ENCODE measurements at regions not wholly inside any gene's neighbourhood (a gene's known extent, or its start where the extent isn't known, plus 50 kb on each side); places are given as distances from the start of the nearest gene placed in this dataset.

- DNase-seq (ENCODE audit: low spot score) (no peak), FAIRE-seq (no peak)
Measured at GRCh38 chr5:4665911-4666310, 474.2 kb upstream of the ADAMTS16 start.

GRCh38 chr5:4674166-4674565 is 466.0 kb upstream of the ADAMTS16 start:
- DNase-seq (ENCODE audit: low spot score) (no peak), FAIRE-seq (no peak)

DNA sequence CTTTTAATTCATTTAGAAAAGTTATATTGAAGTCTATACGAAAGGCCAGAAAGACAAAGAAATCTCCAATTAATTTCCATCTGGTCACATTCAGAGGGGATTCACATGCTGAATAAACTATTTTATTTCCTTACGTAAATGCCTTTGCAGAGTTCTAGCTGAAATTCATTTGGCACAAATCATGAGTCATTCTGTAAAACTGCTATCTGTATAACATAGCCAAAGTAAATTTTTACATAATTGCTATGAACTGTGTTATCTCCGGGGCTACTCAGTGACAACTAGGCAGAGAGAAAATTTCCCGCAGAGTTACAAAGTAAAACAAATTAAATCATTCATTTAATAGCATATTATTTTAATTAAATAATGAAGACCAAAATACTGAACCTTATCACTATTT is 463.2 kb upstream of the ADAMTS16 start:
- no peak for DNase-seq (ENCODE audit: low spot score)
- FAIRE-seq: no peak

DNA sequence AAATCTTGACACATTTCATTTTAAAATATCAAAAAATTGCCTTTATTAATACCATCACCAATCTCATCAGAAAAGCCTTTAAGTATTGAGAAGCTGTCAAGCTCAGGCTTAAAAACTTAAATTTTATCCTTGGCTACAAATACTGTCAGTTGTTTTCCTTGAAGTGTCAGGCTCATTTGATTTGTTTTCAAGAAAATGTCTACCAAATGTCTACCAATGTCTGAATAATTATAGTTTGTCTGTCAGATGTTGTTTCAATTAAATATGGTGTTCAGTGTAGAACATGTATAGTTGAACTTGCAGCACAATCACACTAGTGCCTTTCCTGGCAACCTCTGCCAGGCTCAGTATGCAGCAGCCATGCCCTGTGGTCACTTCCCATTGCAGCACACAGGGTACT is 455.2 kb upstream of the ADAMTS16 start:
- FAIRE-seq: no peak
- no peak for DNase-seq (ENCODE audit: low spot score)

DNA sequence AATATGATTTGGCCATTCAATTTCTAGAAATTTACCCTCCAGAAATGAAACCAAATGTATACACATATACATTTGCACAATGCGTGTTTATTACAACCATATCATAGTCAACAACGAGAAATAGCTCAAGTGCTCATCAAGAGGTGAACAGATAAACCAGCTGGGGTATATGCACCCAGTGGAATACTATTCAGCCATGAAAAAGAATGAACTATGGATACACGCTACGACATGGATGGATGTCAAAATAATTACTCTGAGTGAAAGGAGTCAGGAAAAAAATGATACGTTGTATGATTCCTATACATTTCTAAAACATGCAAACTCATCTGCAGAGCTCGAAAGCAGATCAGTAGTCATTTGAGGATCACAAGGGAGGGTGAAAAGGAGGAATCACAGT is 441.5 kb upstream of the ADAMTS16 start:
- DNase-seq (ENCODE audit: low spot score) (no peak), FAIRE-seq (no peak)

DNA sequence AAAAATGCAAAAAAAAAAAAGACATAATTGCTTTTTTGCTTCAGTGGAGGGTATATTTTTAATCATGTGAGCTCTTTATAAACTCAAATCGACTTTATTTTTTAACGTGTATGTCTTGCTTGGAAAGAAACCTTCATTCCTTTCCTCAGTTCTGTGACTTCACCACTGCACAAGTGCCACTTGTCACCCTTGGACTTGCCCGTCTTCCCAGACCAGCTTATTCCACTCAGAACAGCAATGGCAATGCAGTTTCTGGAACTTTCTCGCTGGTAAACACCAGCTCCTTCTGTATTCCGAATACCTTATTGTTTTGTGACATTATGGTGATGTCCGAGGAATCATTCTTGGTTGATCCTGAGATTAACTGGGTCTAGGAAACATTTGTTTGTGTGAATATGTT is 440.5 kb upstream of the ADAMTS16 start:
- DNase-seq (ENCODE audit: low spot score) (no peak), FAIRE-seq (no peak)

GRCh38 chr5:4700069-4700468 is 440.1 kb upstream of the ADAMTS16 start:
- FAIRE-seq: no peak
- DNase-seq (ENCODE audit: low spot score): peak; percentile 70

GRCh38 chr5:4700871-4701270 is 439.3 kb upstream of the ADAMTS16 start:
- FAIRE-seq (no peak), DNase-seq (ENCODE audit: low spot score) (no peak)

DNA sequence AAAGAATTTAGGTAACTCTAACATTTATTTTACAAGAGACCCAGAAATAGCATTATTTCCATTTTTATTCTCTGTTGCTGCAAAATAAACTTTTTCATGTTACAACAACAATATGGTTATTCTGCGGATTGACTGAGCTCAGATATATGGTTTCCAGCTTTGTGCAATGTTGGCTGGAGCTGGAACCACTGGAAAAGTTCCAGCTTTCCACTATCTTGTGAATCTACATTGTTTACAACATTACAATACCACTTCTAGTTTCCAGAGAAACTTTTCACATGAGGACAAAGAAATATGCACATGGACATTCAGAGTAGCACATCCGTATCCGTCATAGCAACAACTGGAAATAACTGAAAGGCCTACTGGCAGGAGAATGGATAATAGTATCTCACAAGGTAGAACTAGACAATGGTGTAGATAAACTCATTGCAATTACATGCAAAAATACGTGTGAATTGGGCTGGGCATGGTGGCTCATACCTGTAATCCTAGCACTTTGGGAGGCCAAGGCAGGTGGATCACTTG is 436.1 kb upstream of the ADAMTS16 start:
- DNase-seq (ENCODE audit: low spot score): no peak
- no peak for FAIRE-seq

DNA sequence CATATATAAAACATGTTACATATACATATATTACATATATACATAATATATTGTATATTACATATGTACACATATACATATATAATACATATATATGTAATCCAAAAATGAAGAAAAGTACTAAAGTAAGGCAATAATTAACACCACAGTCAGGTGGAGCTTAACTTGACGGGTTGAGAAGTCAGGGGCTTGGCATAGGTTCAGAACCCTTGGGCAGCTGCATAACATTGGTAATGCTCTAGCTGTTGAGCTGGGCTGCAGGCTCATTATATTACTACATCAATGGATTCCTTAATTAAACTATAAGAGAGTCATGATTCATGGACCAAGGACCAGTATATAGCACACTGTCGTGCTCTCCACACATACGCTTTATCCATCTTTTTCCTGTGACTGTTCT is 435.2 kb upstream of the ADAMTS16 start:
- FAIRE-seq: no peak
- DNase-seq (ENCODE audit: low spot score): no peak

GRCh38 chr5:4716781-4717180 is 423.3 kb upstream of the ADAMTS16 start:
- FAIRE-seq (no peak), DNase-seq (ENCODE audit: low spot score) (no peak)

DNA sequence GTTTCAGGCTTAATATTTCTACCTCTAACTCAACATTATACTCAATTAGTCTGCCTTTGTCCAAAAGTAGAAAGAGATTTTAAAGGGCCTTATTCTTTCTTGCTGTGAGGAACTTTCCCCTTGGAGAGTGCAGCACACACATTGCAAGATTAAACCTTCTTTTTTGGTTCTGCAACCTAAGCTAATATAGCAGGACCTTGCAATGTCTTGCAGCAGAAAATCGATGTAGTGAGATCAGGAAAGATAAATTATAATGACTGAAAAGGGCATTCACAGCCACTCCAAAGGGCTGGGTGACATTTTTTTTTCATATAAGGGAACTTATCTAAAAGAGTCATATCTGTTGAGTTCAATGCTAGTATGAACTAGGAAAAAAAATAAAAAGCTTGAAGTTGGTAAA is 422.7 kb upstream of the ADAMTS16 start:
- DNase-seq (ENCODE audit: low spot score) (no peak), FAIRE-seq (no peak)

GRCh38 chr5:4720831-4721230 is 419.3 kb upstream of the ADAMTS16 start:
- DNase-seq (ENCODE audit: low spot score) (peak; percentile 54), FAIRE-seq (no peak)

DNA sequence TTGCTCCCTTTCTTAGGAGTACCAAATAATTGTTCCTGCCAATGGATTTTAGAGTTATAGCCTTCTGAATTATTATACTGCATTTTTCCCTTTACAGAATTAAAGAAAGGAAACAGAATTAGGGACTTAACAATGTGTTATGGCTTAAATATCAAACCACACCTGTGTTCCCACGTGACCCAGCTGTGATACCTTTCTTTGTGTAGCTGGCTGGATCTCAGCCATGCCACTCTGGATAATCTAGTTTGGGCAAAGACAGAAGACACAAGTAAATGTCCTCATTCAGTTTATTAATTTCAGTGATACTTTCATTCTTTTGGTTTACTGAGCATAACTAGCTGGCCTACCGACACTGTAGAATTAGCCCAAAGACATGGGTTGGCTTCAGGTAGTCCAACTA is 417.2 kb upstream of the ADAMTS16 start:
- no peak for DNase-seq (ENCODE audit: low spot score)
- no peak for FAIRE-seq

DNA sequence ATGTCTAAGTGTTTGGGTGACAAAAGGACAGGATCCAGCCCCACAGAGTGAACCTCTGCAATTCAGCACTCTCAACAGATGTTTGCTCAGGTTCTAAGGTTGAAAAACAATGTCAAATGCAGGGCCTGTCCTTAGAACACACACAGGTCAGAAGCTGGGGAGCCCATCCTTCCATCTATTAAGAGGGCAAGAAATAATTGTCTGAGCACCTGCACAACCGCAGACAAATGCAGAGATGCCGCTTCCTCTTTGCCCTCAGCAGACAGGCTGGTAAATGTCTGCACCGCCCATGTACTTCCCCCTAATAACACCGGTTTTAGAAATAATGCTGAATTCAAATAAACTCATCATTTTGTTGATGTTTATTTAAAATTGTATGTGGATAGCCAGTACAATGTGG is 414.5 kb upstream of the ADAMTS16 start:
- DNase-seq (ENCODE audit: low spot score): no peak

GRCh38 chr5:4730279-4730678 is 409.9 kb upstream of the ADAMTS16 start:
- DNase-seq (ENCODE audit: low spot score) (no peak), FAIRE-seq (no peak)

More for the DNA sequence above, 414.5 kb upstream of the ADAMTS16 start:
- no peak for FAIRE-seq

DNA sequence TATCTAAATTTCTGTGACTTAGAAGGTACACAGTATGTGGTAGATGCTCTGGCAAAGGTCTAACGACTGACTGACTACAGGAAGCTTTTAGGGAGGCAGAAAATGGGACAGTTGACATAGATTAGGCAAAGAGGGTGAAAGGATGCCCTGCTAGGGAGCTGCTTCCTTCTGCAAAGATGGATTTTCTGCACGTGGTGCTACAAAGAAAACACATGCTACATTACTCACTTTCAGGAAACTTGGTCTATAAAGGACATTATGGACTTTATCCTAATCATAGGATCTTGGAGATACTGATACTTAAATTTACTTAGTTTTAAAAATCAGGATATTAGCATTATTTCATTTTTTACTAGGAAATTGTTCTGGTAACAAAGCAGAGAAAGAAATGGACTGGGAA is 405.8 kb upstream of the ADAMTS16 start:
- DNase-seq (ENCODE audit: low spot score) (no peak), FAIRE-seq (no peak)

- DNase-seq (ENCODE audit: low spot score): no peak
- no peak for FAIRE-seq
Measured at GRCh38 chr5:4735261-4735660, 404.9 kb upstream of the ADAMTS16 start.

- FAIRE-seq: no peak
- no peak for DNase-seq (ENCODE audit: low spot score)
Measured at GRCh38 chr5:4737868-4738267, 402.3 kb upstream of the ADAMTS16 start.

DNA sequence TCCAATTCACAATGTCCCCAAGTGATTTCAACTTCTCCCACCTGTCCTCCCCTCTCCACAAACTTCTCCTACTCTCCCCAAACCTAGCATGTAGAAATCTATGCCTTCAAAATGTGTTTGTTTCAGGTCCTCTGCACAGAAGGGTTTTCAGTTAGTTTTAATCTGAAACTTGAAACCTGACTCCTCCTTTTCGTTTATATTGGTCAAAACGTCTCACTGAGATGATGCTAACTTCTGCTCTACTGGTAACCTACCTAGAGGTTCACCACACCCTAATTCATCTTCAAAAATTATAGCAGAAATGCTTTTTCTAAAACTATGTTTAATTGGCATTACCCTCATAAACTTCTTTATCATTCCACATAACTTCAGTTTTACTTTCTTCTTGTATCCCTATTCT is 401.8 kb upstream of the ADAMTS16 start:
- no peak for DNase-seq (ENCODE audit: low spot score)
- no peak for FAIRE-seq

GRCh38 chr5:4740156-4740555 is 400.0 kb upstream of the ADAMTS16 start:
- DNase-seq (ENCODE audit: low spot score) (no peak), FAIRE-seq (no peak)

GRCh38 chr5:4758550-4758949 is 381.6 kb upstream of the ADAMTS16 start:
- DNase-seq (ENCODE audit: low spot score): no peak
- FAIRE-seq: no peak

GRCh38 chr5:4758996-4759395 is 381.1 kb upstream of the ADAMTS16 start:
- no peak for FAIRE-seq
- no peak for DNase-seq (ENCODE audit: low spot score)

DNA sequence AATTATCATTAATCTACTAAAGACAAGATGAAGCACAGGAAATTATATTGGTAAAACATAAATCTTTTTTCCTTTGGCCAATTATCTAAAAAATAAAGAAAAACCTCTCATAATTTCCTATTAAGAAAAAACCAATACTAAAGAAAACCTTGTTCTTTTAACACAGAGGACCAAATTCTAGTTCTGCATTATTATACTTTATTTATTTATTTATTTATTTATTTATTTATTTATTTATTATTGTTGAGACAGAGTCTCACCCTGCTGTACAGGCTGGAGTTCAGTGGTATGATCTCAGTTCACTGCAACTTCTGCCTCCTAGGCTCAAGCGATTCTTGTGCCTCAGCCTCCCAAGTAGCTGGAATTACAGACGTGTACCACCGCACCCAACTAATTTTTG is 377.8 kb upstream of the ADAMTS16 start:
- no peak for FAIRE-seq
- DNase-seq (ENCODE audit: low spot score): no peak

Measured in urothelium cell line (cell line).